ENCODE measurements at regions not wholly inside any gene's neighbourhood (a gene's known extent, or its start where the extent isn't known, plus 50 kb on each side); places are given as distances from the start of the nearest gene placed in this dataset.

GRCh38 chr13:34857558-34858325 lies 84.3 kb upstream of the NBEA start:
- Histone ChIP-seq H3K36me3 (ENCODE audit: low read depth, missing control alignments) (no peaks in the 10 kb centered on the region), H3K4me3 (no peak overlapping the region), H3K9me3 (no peaks in the 10 kb centered on the region), H3K4me1 (no peaks in the 10 kb centered on the region), H3K27me3 (no peaks in the 10 kb centered on the region), H3K27ac (no peak overlapping the region)
- TF ChIP-seq, protein P1, sequence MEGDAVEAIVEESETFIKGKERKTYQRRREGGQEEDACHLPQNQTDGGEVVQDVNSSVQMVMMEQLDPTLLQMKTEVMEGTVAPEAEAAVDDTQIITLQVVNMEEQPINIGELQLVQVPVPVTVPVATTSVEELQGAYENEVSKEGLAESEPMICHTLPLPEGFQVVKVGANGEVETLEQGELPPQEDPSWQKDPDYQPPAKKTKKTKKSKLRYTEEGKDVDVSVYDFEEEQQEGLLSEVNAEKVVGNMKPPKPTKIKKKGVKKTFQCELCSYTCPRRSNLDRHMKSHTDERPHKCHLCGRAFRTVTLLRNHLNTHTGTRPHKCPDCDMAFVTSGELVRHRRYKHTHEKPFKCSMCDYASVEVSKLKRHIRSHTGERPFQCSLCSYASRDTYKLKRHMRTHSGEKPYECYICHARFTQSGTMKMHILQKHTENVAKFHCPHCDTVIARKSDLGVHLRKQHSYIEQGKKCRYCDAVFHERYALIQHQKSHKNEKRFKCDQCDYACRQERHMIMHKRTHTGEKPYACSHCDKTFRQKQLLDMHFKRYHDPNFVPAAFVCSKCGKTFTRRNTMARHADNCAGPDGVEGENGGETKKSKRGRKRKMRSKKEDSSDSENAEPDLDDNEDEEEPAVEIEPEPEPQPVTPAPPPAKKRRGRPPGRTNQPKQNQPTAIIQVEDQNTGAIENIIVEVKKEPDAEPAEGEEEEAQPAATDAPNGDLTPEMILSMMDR (IDR thresholded peaks at IDR 0.05) = no peak
- TF ChIP-seq POLR2A (IDR thresholded peaks at IDR 0.05) = no peak
- intact Hi-C loops (cut with DNase I; ENCODE audit: low total_unique reads) = no loop called here
- DNase-seq = no peak

GRCh38 chr13:34862311-34862710 lies 79.8 kb upstream of the NBEA start:
- Histone ChIP-seq H3K4me1 (no peaks in the 10 kb centered on the region), H3K36me3 (ENCODE audit: low read depth, missing control alignments) (no peaks in the 10 kb centered on the region), H3K4me3 (no peak overlapping the region), H3K27ac (no peak overlapping the region), H3K27me3 (no peaks in the 10 kb centered on the region), H3K9me3 (no peaks in the 10 kb centered on the region)
- TF ChIP-seq POLR2A (IDR thresholded peaks at IDR 0.05) = no peak
- TF ChIP-seq, protein P1 (IDR thresholded peaks at IDR 0.05) = no peak
- DNase-seq = no peak
- WGBS, 2 donors = 94 to 95% methylated on average over 2 of the region's 2 CpGs
- intact Hi-C loops (cut with DNase I; ENCODE audit: low total_unique reads) = no loop called here

DNA sequence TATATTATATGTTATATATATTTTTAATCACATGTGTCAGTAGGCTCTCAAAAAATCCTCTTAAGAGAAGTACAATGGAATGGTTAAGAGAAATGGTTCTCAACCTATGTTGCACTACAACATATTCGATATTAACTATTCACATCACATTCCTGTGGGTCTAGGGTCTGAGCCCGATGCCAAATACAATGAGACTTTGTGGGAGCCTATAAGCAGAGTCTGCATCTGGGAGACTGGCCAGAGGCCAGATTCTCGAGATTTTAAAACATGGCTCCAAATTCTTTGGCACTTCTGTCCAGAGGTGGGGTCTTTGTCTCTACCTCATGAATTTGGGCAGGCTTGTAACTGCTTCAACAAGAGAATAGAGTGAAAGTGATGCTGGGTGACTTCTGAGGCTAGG lies 79.4 kb upstream of the NBEA start:
- no peak overlapping the region for H3K27ac ChIP-seq

GRCh38 chr13:34863360-34864135 lies 78.5 kb upstream of the NBEA start:
- no peak for DNase-seq
- Histone ChIP-seq H3K27ac (no peak overlapping the region), H3K4me1 (no peaks in the 10 kb centered on the region), H3K9me3 (no peaks in the 10 kb centered on the region), H3K4me3 (no peak overlapping the region), H3K27me3 (no peaks in the 10 kb centered on the region), H3K36me3 (ENCODE audit: low read depth, missing control alignments) (no peaks in the 10 kb centered on the region)
- TF ChIP-seq POLR2A (IDR thresholded peaks at IDR 0.05) = no peak
- TF ChIP-seq, protein P1 (IDR thresholded peaks at IDR 0.05) = no peak
- WGBS, 2 donors = 74 to 77% methylated on average over 4 of the region's 4 CpGs
- intact Hi-C loops (cut with DNase I; ENCODE audit: low total_unique reads) = no loop called here

More for the DNA sequence above, 79.4 kb upstream of the NBEA start:
- intact Hi-C loops (cut with DNase I; ENCODE audit: low total_unique reads) = no loop called here
- Histone ChIP-seq H3K9me3 (no peaks in the 10 kb centered on the region), H3K4me3 (no peak overlapping the region), H3K36me3 (ENCODE audit: low read depth, missing control alignments) (no peaks in the 10 kb centered on the region), H3K27me3 (no peaks in the 10 kb centered on the region), H3K4me1 (no peaks in the 10 kb centered on the region)
- 84 to 89% methylated on average over 3 of the region's 3 CpGs for WGBS, 2 donors
- no peak for DNase-seq
- no peak for TF ChIP-seq POLR2A (IDR thresholded peaks at IDR 0.05)
- TF ChIP-seq, protein P1 (IDR thresholded peaks at IDR 0.05) = no peak

Measured in testis (tissue), 2 donors.